ENCODE measurements at regions not wholly inside any gene's neighbourhood (a gene's known extent, or its start where the extent isn't known, plus 50 kb on each side); places are given as distances from the start of the nearest gene placed in this dataset.

GRCh38 chr9:20291201-20291600 lies 331.1 kb downstream of the MLLT3 start:
- no peak for DNase-seq

DNA sequence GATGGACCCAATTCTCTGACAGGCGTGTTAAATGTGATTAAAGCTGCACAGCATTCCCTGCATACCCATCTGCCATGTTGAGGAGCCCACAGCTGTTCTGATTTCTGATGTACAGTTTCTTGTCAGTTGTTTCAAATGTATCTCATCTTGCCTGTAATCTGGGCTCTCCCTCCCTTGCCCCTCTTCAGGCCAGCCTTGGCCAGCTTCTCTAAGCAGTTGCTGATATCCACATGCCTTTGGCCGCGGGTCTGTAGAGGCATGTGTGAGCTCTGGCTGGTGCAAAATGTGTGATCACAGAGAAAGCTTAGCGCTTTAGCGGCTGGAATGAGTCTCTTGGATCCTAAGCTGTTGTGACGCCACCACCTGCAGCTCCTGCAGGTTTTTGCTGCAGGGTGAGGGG lies 332.0 kb downstream of the MLLT3 start:
- DNase-seq = no peak

DNA sequence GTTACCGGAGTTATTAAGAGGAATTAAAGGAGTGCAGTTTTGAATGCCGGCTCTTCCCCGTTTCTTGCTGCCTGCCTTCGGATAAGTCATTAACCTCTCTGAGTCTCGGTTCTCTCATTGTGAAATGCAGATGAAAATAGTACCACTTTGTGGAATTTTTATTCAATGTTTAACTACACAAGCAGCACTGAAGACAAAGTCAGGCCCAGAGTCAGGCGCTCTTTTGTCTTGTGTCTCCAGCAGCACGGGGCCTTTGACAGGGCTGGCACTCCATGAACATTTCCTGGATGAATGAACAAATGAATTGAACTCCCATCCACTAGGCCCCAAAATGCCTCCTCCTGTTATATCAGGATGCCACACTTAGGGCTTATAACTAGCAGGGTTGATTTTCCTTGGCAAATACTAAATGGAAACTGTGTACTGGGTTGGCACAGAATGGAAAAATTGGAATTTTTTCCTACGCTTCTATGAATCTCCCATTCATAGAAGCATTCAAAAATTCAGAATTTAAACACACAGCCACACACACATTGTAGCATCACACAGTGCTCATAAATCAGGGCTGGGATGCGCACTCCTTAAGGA lies 332.8 kb downstream of the MLLT3 start:
- no peak for DNase-seq

GRCh38 chr9:20286969-20287368 lies 335.3 kb downstream of the MLLT3 start:
- no peak for DNase-seq

GRCh38 chr9:20286154-20286700 lies 336.1 kb downstream of the MLLT3 start:
- DNase-seq = no peak

GRCh38 chr9:20284601-20285289 lies 337.6 kb downstream of the MLLT3 start:
- no peak for DNase-seq

- no peak for DNase-seq
Measured at GRCh38 chr9:20280330-20280729, 342.0 kb downstream of the MLLT3 start.

DNA sequence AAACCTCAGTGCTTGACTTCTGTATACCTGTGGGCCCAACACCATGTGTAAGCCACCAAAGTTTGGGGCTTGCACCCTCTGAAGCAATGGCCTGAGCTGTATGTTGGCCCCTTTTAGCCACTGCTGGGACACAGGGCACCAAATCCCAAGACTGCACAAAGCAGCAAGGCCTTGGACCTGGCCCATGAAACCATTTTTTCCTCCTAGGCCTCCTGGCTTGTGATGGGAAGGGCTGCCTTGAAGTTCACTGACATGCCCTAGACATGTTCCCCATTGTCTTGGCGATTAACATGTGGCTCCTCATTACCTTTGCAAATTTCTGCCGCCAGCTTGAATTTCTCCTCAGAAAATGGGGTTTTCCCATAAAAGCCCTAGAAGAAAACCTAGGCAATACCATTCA lies 345.5 kb downstream of the MLLT3 start:
- no peak for DNase-seq

GRCh38 chr9:20271723-20272122 lies 350.6 kb downstream of the MLLT3 start:
- DNase-seq = no peak

- DNase-seq = no peak
Measured at GRCh38 chr9:20271096-20271495, 351.2 kb downstream of the MLLT3 start.

GRCh38 chr9:20270161-20270560 lies 352.1 kb downstream of the MLLT3 start:
- DNase-seq = no peak

DNA sequence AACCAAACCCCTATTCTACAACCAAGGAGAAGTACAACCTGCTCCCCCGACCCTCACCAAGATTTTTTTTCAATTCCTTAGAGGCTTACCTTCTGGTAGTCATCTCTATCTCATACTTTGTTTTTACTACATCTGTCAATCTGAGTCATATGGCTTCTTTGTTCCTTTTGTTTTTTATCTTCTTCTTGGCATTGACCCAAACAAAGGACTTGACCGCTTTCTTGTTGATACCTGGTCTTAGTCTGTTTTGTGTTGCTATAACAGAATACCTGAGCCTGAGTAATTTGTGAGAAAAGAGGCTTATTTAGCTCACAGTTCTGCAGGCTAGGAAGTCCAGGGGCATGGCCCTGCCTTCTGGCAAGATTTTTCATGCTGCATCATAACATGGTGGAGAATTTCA lies 352.7 kb downstream of the MLLT3 start:
- no peak for DNase-seq

GRCh38 chr9:20264896-20265295 lies 357.4 kb downstream of the MLLT3 start:
- no peak for DNase-seq

DNA sequence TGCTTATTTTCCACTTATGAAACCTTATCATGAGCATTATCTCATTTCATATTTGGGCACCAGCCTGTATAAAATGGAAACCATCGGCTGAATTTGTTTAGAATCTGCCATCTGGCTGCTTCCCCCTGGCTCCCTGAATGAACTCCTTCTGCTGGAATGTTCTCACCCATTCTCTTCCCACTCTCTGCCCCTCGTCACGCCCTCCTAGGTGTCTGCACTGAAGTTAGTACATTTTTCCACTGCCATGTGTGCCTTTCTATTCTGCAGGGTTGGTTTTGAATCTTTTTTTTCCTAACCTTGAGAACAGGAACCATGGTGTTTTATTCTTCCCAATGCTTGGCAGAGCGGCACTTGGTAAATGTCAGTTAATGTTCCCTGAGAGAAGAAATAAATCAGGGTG lies 359.7 kb downstream of the MLLT3 start:
- DNase-seq = no peak

DNA sequence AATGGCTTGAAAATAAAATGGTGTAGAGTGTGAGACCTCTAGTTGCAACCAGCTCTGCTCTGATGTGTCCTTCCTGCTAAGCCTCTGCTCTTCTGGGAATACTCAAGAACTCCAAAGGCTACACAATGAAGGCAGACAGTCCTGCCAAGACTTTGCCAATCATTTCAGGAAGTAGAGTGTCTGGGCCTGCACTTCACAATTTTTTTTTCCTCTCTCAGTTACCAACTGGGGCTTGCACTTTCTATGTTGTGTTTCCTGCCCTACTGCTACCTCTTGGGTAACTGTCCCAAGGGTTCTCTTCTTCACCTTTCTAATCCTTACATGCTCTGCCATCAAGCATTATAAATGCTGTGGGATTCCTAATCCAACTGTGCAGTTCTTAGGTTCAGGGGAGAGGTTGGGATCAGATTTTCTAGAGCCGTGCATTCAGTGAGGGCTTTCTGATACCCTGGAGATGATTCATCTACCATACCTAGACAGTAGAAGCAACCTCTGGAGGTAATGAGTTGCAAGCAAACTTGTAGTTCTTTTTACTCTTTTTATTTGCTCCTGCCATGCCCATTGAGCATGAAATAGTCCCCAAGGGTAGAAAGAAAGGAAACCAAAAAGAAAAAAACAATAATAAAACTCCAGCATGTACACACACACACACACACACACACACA lies 365.9 kb downstream of the MLLT3 start:
- no peak for DNase-seq

- no peak for DNase-seq
Measured at GRCh38 chr9:20255052-20255451, 367.2 kb downstream of the MLLT3 start.

DNA sequence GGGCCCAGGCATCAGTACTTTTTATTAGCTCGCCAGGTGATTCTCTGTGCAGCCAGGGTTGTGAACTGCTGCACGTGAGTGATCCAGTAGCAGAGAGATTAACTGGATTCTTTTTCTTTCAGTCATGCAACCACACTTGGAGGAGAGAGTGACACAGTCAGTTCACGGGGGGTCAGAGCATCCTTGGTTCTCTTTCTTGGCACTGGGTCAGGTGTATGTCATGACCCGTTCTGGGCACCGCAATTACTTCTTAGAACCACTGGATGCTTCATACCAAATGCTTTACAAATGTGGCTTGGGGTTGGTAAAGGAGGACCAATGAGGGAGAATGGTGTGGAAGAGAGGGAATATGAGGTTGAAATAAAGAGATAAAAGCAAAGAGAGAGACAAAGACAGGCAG lies 368.7 kb downstream of the MLLT3 start:
- DNase-seq = no peak

DNA sequence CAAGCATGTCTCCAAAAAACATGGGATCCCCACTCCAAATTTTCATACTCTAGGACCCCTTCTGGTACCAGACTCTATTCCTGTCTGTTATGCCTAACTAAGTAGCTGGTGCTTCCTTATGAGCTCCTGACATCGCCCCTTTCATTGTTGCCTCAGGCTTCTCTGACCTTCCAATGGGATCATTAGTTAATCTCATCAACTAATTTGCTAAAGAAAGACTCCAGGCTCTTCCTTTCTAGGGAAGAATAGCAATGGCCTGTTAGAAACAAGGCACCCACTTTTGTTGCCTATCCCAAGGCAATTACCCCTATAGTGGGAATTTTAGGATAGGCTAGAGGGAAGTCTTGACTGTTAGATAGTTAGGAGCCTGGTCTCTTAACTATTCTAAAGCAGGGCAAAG lies 369.5 kb downstream of the MLLT3 start:
- no peak for DNase-seq

DNA sequence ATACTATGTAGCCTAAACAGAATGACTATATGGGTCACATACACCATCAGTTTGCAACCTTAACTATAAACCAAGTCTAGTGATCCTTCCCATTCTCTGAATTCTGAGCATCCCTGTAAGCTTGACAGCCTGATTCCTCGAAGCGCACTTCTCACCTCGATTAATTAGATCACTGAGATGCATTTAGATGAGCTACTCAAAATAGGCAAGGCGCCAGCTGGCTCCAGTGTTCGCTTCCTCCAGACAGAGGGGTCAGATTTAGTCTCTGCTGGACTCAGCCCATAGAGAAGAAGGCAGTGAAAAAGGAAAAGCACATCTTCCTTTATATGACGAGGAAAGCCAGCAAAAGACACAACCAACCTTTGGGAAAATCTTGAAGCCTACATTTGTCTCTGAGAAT lies 371.5 kb downstream of the MLLT3 start:
- no peak for DNase-seq

- no peak for DNase-seq
Measured at GRCh38 chr9:20244271-20244670, 378.0 kb downstream of the MLLT3 start.

DNA sequence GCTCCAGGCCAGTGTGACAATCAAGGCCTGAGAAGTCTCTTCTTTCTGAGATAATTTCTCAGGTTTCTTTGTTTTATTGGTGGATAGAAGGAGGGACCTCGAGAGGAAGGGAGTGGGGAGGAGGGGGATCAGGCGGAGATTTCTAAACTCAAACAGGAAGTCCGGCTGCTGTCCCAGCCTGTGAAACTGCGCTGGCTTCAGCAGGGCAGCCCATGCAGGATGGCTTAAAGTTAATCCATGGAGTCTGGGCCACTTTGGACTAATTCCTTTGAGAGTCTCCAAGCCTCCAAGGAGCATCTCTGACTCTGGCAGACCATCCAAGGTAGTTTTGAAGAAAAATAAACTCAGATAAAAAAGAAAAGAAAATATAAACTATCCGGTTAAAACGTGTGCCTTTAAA lies 378.5 kb downstream of the MLLT3 start:
- no peak for DNase-seq

- no peak for DNase-seq
Measured at GRCh38 chr9:20242510-20243189, 379.6 kb downstream of the MLLT3 start.

DNA sequence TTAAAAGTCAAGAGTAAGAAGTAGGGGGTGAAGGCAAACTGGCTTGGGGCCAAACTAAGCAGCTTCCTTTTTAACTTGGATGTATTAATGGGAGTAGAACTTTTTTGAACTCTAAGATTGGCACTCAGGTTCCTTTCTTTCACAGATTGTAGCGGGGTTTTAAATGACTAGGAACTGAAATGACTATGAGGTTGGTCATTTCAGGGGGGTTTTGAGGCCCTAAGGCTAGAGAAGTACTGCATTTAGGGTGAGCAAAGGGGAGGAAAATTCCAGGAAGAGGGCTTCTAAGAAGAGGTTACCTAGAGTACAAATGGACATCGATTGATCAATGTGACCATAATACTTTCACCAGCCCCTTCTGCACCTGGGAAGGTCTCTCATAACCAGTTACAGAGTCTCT lies 381.8 kb downstream of the MLLT3 start:
- DNase-seq = no peak

- no peak for DNase-seq
Measured at GRCh38 chr9:20238921-20239320, 383.4 kb downstream of the MLLT3 start.

Data from NCI-H345 (cell line).